ENCODE measurements at regions not wholly inside any gene's neighbourhood (a gene's known extent, or its start where the extent isn't known, plus 50 kb on each side); places are given as distances from the start of the nearest gene placed in this dataset.

- no peak for DNase-seq
- Histone ChIP-seq H3K4me1 (ENCODE audit: control insufficient read depth, insufficient read depth, low read length) (no peaks in the 10 kb centered on the region), H3K4me3 (ENCODE audit: low read length) (no peak overlapping the region), H3K27me3 (ENCODE audit: control insufficient read depth, insufficient read depth) (no peaks in the 10 kb centered on the region), H3K9me3 (ENCODE audit: control insufficient read depth, low read length) (no peaks in the 10 kb centered on the region), H3K27ac (ENCODE audit: low read length) (no peak overlapping the region)
- 37% methylated on average over 4 of the region's 4 CpGs for WGBS
- no peak for ATAC-seq
- intact Hi-C loops (cut with DNase I) = no loop called here
Observed at GRCh38 chr16:76985392-76986045, 205.5 kb upstream of the MON1B start.

DNA sequence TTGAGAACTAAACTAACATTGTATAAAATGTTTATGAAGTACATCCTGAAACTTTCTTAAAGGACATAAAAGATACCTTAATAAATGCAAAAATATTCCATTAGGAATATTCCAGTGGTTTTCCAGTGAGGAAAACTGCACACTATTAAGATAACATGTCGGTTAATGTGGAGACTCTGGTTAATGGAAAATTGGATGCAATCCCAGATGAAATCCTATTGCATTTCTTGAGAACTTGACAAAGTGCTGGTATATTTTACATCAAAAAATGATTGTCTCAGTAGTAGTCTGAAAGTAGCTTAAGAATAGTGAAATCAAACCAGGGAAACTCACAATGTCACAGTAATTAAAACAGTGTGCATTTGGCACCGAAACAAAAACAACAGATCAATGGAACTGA, 202.5 kb upstream of the MON1B start:
- DNase-seq (no peak), ATAC-seq (no peak)
- 55% methylated on average over 2 of the region's 2 CpGs for WGBS
- H3K9me3 ChIP-seq (ENCODE audit: control insufficient read depth, low read length) = no peaks in the 10 kb centered on the region
- no peak overlapping the region for H3K4me3 ChIP-seq (ENCODE audit: low read length)
- no peaks in the 10 kb centered on the region for H3K4me1 ChIP-seq (ENCODE audit: control insufficient read depth, insufficient read depth, low read length)
- intact Hi-C loops (cut with DNase I) = no loop called here
- no peak overlapping the region for H3K27ac ChIP-seq (ENCODE audit: low read length)
- no peaks in the 10 kb centered on the region for H3K27me3 ChIP-seq (ENCODE audit: control insufficient read depth, insufficient read depth)

- DNase-seq (no peak), ATAC-seq (no peak)
- no peaks in the 10 kb centered on the region for H3K4me1 ChIP-seq (ENCODE audit: control insufficient read depth, insufficient read depth, low read length)
- H3K27me3 ChIP-seq (ENCODE audit: control insufficient read depth, insufficient read depth) = no peaks in the 10 kb centered on the region
- intact Hi-C loops (cut with DNase I) = no loop called here
- 89% methylated on average over 4 of the region's 4 CpGs for WGBS
- no peak overlapping the region for H3K27ac ChIP-seq (ENCODE audit: low read length)
- H3K9me3 ChIP-seq (ENCODE audit: control insufficient read depth, low read length) = no peaks in the 10 kb centered on the region
- no peak overlapping the region for H3K4me3 ChIP-seq (ENCODE audit: low read length)
Observed at GRCh38 chr16:77002644-77003043, 188.3 kb upstream of the MON1B start.

GRCh38 chr16:77009453-77009852, 181.5 kb upstream of the MON1B start:
- Histone ChIP-seq H3K27me3 (ENCODE audit: control insufficient read depth, insufficient read depth) (no peaks in the 10 kb centered on the region), H3K27ac (ENCODE audit: low read length) (no peak overlapping the region), H3K4me1 (ENCODE audit: control insufficient read depth, insufficient read depth, low read length) (no peaks in the 10 kb centered on the region), H3K4me3 (ENCODE audit: low read length) (no peak overlapping the region), H3K9me3 (ENCODE audit: control insufficient read depth, low read length) (no peaks in the 10 kb centered on the region)
- 26% methylated on average over 6 of the region's 6 CpGs for WGBS
- intact Hi-C loops (cut with DNase I) = no loop called here
- ATAC-seq (no peak), DNase-seq (peak in 1 of 3 donors; percentile 24)

DNA sequence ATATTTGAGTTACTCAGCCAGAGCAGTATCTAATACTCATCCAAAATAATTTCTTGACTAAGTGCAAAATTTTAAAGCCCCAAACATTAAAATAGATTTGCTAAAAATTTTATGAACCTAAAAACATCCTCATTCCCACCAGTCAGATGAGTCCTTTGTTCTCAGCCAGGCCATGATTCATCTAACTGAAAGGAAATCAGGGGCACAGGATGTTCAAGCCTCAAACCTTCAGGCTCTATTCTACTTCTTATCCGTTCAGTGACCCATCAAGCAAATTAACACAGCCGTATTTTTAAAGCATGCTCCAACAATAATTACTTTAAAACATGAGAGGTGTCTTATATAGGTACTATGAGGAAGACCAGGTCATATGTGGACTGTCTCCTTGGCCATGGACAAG, 176.5 kb upstream of the MON1B start:
- Histone ChIP-seq H3K27ac (ENCODE audit: low read length) (no peak overlapping the region), H3K9me3 (ENCODE audit: control insufficient read depth, low read length) (no peaks in the 10 kb centered on the region), H3K27me3 (ENCODE audit: control insufficient read depth, insufficient read depth) (no peaks in the 10 kb centered on the region), H3K4me3 (ENCODE audit: low read length) (no peak overlapping the region), H3K4me1 (ENCODE audit: control insufficient read depth, insufficient read depth, low read length) (no peaks in the 10 kb centered on the region)
- intact Hi-C loops (cut with DNase I) = no loop called here
- WGBS = 65% methylated on average over 2 of the region's 2 CpGs
- ATAC-seq (no peak), DNase-seq (no peak)

- WGBS = 49% methylated on average over 1 of the region's 1 CpG
- H3K4me1 ChIP-seq (ENCODE audit: control insufficient read depth, insufficient read depth, low read length) = no peaks in the 10 kb centered on the region
- H3K27ac ChIP-seq (ENCODE audit: low read length) = no peak overlapping the region
- ATAC-seq (no peak), DNase-seq (no peak)
- intact Hi-C loops (cut with DNase I) = no loop called here
- no peak overlapping the region for H3K4me3 ChIP-seq (ENCODE audit: low read length)
- no peaks in the 10 kb centered on the region for H3K9me3 ChIP-seq (ENCODE audit: control insufficient read depth, low read length)
- H3K27me3 ChIP-seq (ENCODE audit: control insufficient read depth, insufficient read depth) = no peaks in the 10 kb centered on the region
Observed at GRCh38 chr16:77030600-77030999, 160.4 kb upstream of the MON1B start.

- WGBS = 72% methylated on average over 2 of the region's 2 CpGs
- DNase-seq (no peak), ATAC-seq (no peak)
- H3K9me3 ChIP-seq (ENCODE audit: control insufficient read depth, low read length) = no peaks in the 10 kb centered on the region
- intact Hi-C loops (cut with DNase I) = no loop called here
- no peak overlapping the region for H3K27ac ChIP-seq (ENCODE audit: low read length)
- H3K4me1 ChIP-seq (ENCODE audit: control insufficient read depth, insufficient read depth, low read length) = no peaks in the 10 kb centered on the region
- no peak overlapping the region for H3K4me3 ChIP-seq (ENCODE audit: low read length)
- no peaks in the 10 kb centered on the region for H3K27me3 ChIP-seq (ENCODE audit: control insufficient read depth, insufficient read depth)
Observed at GRCh38 chr16:77033516-77033915, 157.5 kb upstream of the MON1B start.

DNA sequence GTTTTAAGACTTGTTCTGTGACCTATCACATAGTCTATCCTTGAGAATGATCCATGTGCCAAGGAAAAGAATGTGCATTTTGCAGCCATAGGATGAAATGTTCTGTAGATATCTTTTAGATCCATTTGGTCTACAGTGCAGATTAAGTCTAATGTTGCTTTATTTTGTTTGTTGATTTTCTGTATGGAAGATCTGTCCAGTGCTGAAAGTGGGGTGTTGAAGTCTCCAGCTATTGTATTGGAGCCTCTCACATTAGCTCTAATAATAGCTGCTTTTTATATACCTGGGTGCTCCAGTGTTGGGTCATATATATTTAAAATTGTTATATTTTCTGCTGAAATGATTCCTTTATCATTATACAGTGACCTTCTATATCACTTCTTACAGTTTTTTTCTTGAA, 155.6 kb upstream of the MON1B start:
- no peak for DNase-seq
- Histone ChIP-seq H3K27me3 (ENCODE audit: control insufficient read depth, insufficient read depth) (no peaks in the 10 kb centered on the region), H3K27ac (ENCODE audit: low read length) (no peak overlapping the region), H3K9me3 (ENCODE audit: control insufficient read depth, low read length) (no peaks in the 10 kb centered on the region), H3K4me3 (ENCODE audit: low read length) (no peak overlapping the region), H3K4me1 (ENCODE audit: control insufficient read depth, insufficient read depth, low read length) (no peaks in the 10 kb centered on the region)
- ATAC-seq = no peak
- intact Hi-C loops (cut with DNase I) = no loop called here

- WGBS = 95% methylated on average over 2 of the region's 2 CpGs
Observed at GRCh38 chr16:77037696-77038347, 153.2 kb upstream of the MON1B start.

DNA sequence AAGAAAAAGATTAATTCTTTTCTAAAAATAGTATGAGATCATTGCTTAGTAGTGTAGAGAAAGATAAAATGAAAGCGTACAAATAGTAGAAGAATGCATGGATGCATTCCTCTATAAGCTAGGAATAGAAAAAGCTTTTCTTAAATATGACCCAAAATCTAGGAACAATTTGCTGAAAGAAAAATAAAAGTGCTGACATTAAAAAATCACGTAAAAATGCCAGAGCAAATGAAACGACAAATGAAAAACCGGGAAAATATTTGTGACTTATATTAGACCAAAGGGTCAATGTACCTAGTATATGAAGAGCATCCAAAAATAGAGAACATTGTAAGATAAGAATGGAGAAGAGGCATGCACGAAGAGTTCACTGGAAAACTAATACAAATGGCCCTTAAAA, 149.5 kb upstream of the MON1B start:
- no peak for ATAC-seq
- 40% methylated on average over 5 of the region's 5 CpGs for WGBS

More at GRCh38 chr16:77037696-77038347, 153.2 kb upstream of the MON1B start:
- Histone ChIP-seq H3K27me3 (ENCODE audit: control insufficient read depth, insufficient read depth) (no peaks in the 10 kb centered on the region), H3K4me3 (ENCODE audit: low read length) (no peak overlapping the region), H3K9me3 (ENCODE audit: control insufficient read depth, low read length) (no peaks in the 10 kb centered on the region), H3K27ac (ENCODE audit: low read length) (no peak overlapping the region), H3K4me1 (ENCODE audit: control insufficient read depth, insufficient read depth, low read length) (no peaks in the 10 kb centered on the region)
- DNase-seq (no peak), ATAC-seq (no peak)
- intact Hi-C loops (cut with DNase I) = no loop called here

GRCh38 chr16:77043076-77043475, 147.9 kb upstream of the MON1B start:
- Histone ChIP-seq H3K27me3 (ENCODE audit: control insufficient read depth, insufficient read depth) (no peaks in the 10 kb centered on the region), H3K4me3 (ENCODE audit: low read length) (no peak overlapping the region), H3K4me1 (ENCODE audit: control insufficient read depth, insufficient read depth, low read length) (no peaks in the 10 kb centered on the region), H3K9me3 (ENCODE audit: control insufficient read depth, low read length) (no peaks in the 10 kb centered on the region), H3K27ac (ENCODE audit: low read length) (no peak overlapping the region)
- ATAC-seq (no peak), DNase-seq (no peak)
- intact Hi-C loops (cut with DNase I) = no loop called here
- WGBS = 98% methylated on average over 1 of the region's 1 CpG

More for the DNA sequence above, 149.5 kb upstream of the MON1B start:
- intact Hi-C loops (cut with DNase I) = no loop called here
- DNase-seq = no peak
- Histone ChIP-seq H3K27me3 (ENCODE audit: control insufficient read depth, insufficient read depth) (no peaks in the 10 kb centered on the region), H3K9me3 (ENCODE audit: control insufficient read depth, low read length) (no peaks in the 10 kb centered on the region), H3K4me3 (ENCODE audit: low read length) (no peak overlapping the region), H3K4me1 (ENCODE audit: control insufficient read depth, insufficient read depth, low read length) (no peaks in the 10 kb centered on the region), H3K27ac (ENCODE audit: low read length) (no peak overlapping the region)

DNA sequence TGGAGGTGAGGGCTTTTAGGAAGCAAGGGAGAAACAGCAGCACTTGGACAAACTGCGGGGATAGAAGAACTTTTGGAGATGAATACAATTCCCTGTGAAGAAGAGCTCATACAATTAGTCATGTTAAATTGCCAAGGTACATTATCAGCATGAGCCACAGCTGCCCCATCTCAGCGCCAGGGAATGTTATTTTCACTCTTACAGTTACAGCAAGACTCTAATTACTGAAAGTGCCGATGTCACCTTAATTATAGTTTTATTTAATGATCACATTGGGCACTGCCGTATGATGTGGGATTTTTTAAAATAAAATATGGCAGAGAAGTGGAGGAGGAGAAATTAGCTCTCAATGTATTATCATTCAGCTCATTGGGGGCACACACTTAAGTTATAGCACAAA, 144.8 kb upstream of the MON1B start:
- Histone ChIP-seq H3K27ac (ENCODE audit: low read length) (no peak overlapping the region), H3K27me3 (ENCODE audit: control insufficient read depth, insufficient read depth) (no peaks in the 10 kb centered on the region), H3K4me1 (ENCODE audit: control insufficient read depth, insufficient read depth, low read length) (no peaks in the 10 kb centered on the region), H3K4me3 (ENCODE audit: low read length) (no peak overlapping the region), H3K9me3 (ENCODE audit: control insufficient read depth, low read length) (no peaks in the 10 kb centered on the region)
- WGBS = 84% methylated on average over 4 of the region's 4 CpGs
- ATAC-seq (no peak), DNase-seq (no peak)
- intact Hi-C loops (cut with DNase I) = no loop called here
